Naive thymus-derived CD4-positive, alpha-beta T cell (primary cell): ENCODE measurements at regions not wholly inside any gene's neighbourhood (a gene's known extent, or its start where the extent isn't known, plus 50 kb on each side); places are given as distances from the start of the nearest gene placed in this dataset.

ENCODE experiments used
- ATAC-seq: fragments of 150-1000 bp; cut with Tn5 transposase; 2 replicates; pipeline ENCODE4 v1.10.0; 2021; ENCODE audit warnings: mild to moderate bottlenecking, moderate library complexity
- CTCF ChIA-PET: fragments of 350-600 bp; sonication (Branson Sonifier 250); formaldehyde crosslinking; loops from one replicate; lab custom pipeline; 2021; ENCODE audit warnings: antibody characterized with exemption; lab: Charles Lee
- POLR2A ChIA-PET: fragments of 350-600 bp; sonication (Branson Sonifier 250); formaldehyde crosslinking; loops from one replicate; lab custom pipeline; 2021; ENCODE audit warnings: antibody characterized with exemption, inconsistent platforms; lab: Charles Lee
- DNase-seq, 9 donors: peaks; one replicate each; pipeline versions ENCODE4 v3.0.0 to v3.0.0-alpha.2; 2020 to 2022; ENCODE audit warnings: mixed read lengths in 1 of 9
- H3K27ac ChIP-seq: one replicate; pipeline ENCODE4 v1.7.0; 2013; ENCODE audit warnings: mild to moderate bottlenecking, low read depth, low read length, moderate library complexity
- H3K27me3 ChIP-seq, 2 donors: one replicate each; pipeline ENCODE4 v1.7.0; 2013; ENCODE audit warnings: low read length in 2 of 2, mild to moderate bottlenecking in 2 of 2, moderate library complexity in 2 of 2; ENCODE audit not compliant: control insufficient read depth in 2 of 2, insufficient read depth in 2 of 2
- H3K36me3 ChIP-seq, 3 experiments: 1 replicate in 2 of 3; 2 replicates in 1 of 3; pipeline ENCODE4 v1.7.0; 2013; ENCODE audit warnings: low read length in 3 of 3, mild to moderate bottlenecking in 3 of 3, moderate library complexity in 1 of 3; ENCODE audit not compliant: insufficient read depth in 3 of 3, control insufficient read depth in 2 of 3
- H3K4me1 ChIP-seq, 2 donors: one replicate each; pipeline ENCODE4 v1.7.0; 2013; ENCODE audit warnings: low read length in 2 of 2, mild to moderate bottlenecking in 2 of 2, moderate library complexity in 1 of 2; ENCODE audit not compliant: control insufficient read depth in 2 of 2, insufficient read depth in 2 of 2
- H3K4me3 ChIP-seq: 2 replicates; pipeline ENCODE4 v1.7.0; 2013; ENCODE audit warnings: mild to moderate bottlenecking, low read length
- H3K9me3 ChIP-seq, 3 experiments: 1 replicate in 2 of 3; 2 replicates in 1 of 3; pipeline ENCODE4 v1.7.0; 2013; ENCODE audit warnings: low read length in 3 of 3; ENCODE audit not compliant: control insufficient read depth in 2 of 3
- H3K27ac Mint-ChIP-seq, 9 donors: one replicate each; pipeline ENCODE4 v1.8.0; 2020 to 2022; ENCODE audit warnings: mixed read lengths in 9 of 9, mild to moderate bottlenecking in 8 of 9, moderate library complexity in 5 of 9, inconsistent platforms in 2 of 9
- H3K27me3 Mint-ChIP-seq, 5 donors: one replicate each; pipeline ENCODE4 v1.8.0; 2021 to 2022; ENCODE audit warnings: mixed read lengths in 5 of 5, mild to moderate bottlenecking in 1 of 5
- H3K36me3 Mint-ChIP-seq, 5 donors: one replicate each; pipeline ENCODE4 v1.8.0; 2020 to 2022; ENCODE audit warnings: mixed read lengths in 5 of 5, mild to moderate bottlenecking in 3 of 5, inconsistent platforms in 1 of 5
- H3K4me1 Mint-ChIP-seq, 7 donors: one replicate each; pipeline ENCODE4 v1.8.0; 2020 to 2022; ENCODE audit warnings: mixed read lengths in 7 of 7, mild to moderate bottlenecking in 3 of 7, inconsistent platforms in 1 of 7
- H3K4me3 Mint-ChIP-seq, 10 donors: one replicate each; pipeline ENCODE4 v1.8.0; 2020 to 2022; ENCODE audit warnings: mild to moderate bottlenecking in 10 of 10, mixed read lengths in 10 of 10, moderate library complexity in 6 of 10, inconsistent platforms in 2 of 10
- H3K9me3 Mint-ChIP-seq, 11 donors: one replicate each; pipeline ENCODE4 v1.8.0; 2020 to 2022; ENCODE audit warnings: mixed read lengths in 11 of 11, mild to moderate bottlenecking in 4 of 11, inconsistent platforms in 1 of 11, moderate library complexity in 1 of 11
- intact Hi-C, 2 donors: fragments of 100-400 bp; cut with micrococcal nuclease; formaldehyde crosslinking; loops; one replicate each; pipeline ENCODE4 v1.15.1; 2023

DNA sequence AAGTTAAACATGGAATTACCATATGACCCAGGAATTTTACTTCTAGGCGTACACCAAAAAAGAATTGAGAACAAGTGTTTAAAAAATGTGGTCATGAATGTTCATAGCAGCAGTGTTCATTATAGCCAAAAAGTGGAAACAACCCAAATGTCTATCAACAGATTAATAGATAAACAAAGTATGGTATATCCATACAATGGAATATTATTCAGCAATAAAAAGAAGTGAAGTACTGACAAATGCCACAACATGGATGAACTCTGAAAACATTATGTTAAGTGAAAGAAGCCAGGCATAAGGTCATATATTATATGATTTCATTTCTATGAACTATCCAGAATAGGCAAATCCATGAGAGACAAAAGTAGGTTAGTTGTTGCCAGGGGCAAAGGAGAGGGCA lies 141.7 kb upstream of the NAV2 start:
- no peak for DNase-seq
- peaks cover 0 to 24% (median 13%) of the 10 kb centered on the region in 5 donors for H3K27me3 Mint-ChIP-seq
- no peaks in the 10 kb centered on the region for H3K4me1 Mint-ChIP-seq
- ChIA-PET CTCF (no interaction called here), POLR2A (interaction anchor here (1.4 kb wide), 1 partner anchor 166 kb away, joined by 3 read pairs; no protein-coding TSS in a partner anchor)
- H3K27ac ChIP-seq, result no peak overlapping the region
- no peaks in the 10 kb centered on the region for H3K27me3 ChIP-seq
- no peak overlapping the region for H3K4me3 Mint-ChIP-seq
- H3K36me3 ChIP-seq, result no peaks in the 10 kb centered on the region
- no peak overlapping the region for H3K27ac Mint-ChIP-seq
- intact Hi-C loops, result no loop called here
- no peaks in the 10 kb centered on the region for H3K9me3 ChIP-seq
- H3K36me3 Mint-ChIP-seq, result no peaks in the 10 kb centered on the region
- peaks cover 0 to 2% (median 0%) of the 10 kb centered on the region in 11 donors for H3K9me3 Mint-ChIP-seq
- H3K4me3 ChIP-seq, result no peak overlapping the region
- no peaks in the 10 kb centered on the region for H3K4me1 ChIP-seq
- ATAC-seq, result no peak

DNA sequence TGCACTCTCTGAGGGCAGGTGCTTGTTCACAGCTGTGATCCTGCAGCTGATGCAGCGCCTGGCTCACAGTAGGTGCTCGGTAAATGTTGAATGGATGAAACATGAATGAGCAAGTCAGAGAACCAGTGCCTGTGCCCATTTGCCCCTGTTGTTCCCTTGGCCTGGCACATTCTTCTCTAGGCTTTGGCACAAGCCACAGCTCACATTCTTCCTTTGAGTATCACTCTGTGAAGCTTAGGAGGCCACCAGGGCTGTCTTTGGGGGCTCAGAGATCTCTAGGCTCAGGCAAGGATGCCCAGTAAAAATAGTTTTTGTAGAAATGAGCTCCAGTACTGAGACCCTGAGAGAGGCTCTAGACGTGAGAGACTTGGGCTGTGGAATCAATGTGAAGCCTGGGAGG lies 144.6 kb upstream of the NAV2 start:
- Histone ChIP-seq H3K4me1 (no peaks in the 10 kb centered on the region), H3K27me3 (no peaks in the 10 kb centered on the region), H3K4me3 (no peak overlapping the region), H3K9me3 (no peaks in the 10 kb centered on the region), H3K27ac (no peak overlapping the region), H3K36me3 (no peaks in the 10 kb centered on the region)
- H3K27me3 Mint-ChIP-seq, result peaks cover 2 to 28% (median 15%) of the 10 kb centered on the region in 5 donors
- no peak for DNase-seq
- no peak overlapping the region for H3K4me3 Mint-ChIP-seq
- ATAC-seq, result no peak
- ChIA-PET POLR2A (no interaction called here), CTCF (interaction anchor here (1.3 kb wide), 1 partner anchor 13 kb away, joined by 3 read pairs; no protein-coding TSS in a partner anchor)
- peaks cover 0 to 2% (median 0%) of the 10 kb centered on the region in 11 donors for H3K9me3 Mint-ChIP-seq
- H3K4me1 Mint-ChIP-seq, result no peaks in the 10 kb centered on the region
- no peaks in the 10 kb centered on the region for H3K36me3 Mint-ChIP-seq
- intact Hi-C loops, result no loop called here
- no peak overlapping the region for H3K27ac Mint-ChIP-seq

DNA sequence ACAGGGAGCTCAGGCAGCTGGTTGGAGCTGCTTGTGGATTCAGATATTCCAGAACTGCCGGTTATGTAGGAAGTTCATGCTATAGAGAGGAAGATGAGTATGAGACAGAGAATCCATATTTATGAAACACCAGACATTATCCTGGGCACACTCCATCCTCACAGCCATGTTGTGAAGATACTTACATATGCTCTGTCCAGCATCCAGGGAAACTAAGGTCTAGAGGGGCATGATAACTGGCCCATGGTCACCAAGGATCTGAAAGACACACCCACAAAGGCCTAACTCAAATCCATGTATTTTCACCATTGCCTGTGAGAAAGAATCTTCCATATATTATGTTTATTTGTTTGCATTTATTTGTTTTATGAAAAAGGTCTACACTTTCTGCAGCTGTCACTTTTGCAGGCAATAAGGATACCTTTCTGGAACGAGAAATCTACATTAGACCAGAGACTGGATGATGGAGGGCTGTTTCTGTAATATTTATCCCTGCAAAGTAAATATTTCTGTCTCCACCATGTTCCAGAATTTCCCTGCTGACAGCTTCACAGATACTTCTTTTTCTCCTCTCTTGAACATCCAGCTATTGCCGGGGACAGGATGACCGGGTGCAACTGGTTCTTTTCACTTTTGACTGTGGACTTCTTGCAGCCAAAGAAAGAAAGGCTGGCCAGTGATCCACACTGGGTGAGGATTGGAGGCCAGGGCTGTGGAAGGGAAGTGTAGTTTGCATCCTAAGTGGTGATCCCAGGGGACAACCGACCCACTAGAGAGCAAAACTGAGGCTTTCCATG lies 145.9 kb upstream of the NAV2 start:
- intact Hi-C loops, result no loop called here
- ChIA-PET CTCF (interaction anchor here (2.0 to 4.8 kb wide), 2 partner anchors 173 to 176 kb away, joined by 4 to 32 read pairs; no protein-coding TSS in a partner anchor), POLR2A (no interaction called here)
- no peak overlapping the region for H3K27ac ChIP-seq
- no peaks in the 10 kb centered on the region for H3K4me1 ChIP-seq
- H3K4me3 Mint-ChIP-seq, result no peak overlapping the region
- H3K9me3 ChIP-seq, result no peaks in the 10 kb centered on the region
- DNase-seq (no peak), ATAC-seq (no peak)
- H3K27me3 ChIP-seq, result no peaks in the 10 kb centered on the region
- no peaks in the 10 kb centered on the region for H3K36me3 ChIP-seq
- H3K4me3 ChIP-seq, result no peak overlapping the region
- H3K27ac Mint-ChIP-seq, result no peak overlapping the region
- peaks cover 2 to 34% (median 17%) of the 10 kb centered on the region in 5 donors for H3K27me3 Mint-ChIP-seq
- H3K4me1 Mint-ChIP-seq, result no peaks in the 10 kb centered on the region
- H3K36me3 Mint-ChIP-seq, result no peaks in the 10 kb centered on the region
- H3K9me3 Mint-ChIP-seq, result peaks cover 0 to 2% (median 0%) of the 10 kb centered on the region in 11 donors

DNA sequence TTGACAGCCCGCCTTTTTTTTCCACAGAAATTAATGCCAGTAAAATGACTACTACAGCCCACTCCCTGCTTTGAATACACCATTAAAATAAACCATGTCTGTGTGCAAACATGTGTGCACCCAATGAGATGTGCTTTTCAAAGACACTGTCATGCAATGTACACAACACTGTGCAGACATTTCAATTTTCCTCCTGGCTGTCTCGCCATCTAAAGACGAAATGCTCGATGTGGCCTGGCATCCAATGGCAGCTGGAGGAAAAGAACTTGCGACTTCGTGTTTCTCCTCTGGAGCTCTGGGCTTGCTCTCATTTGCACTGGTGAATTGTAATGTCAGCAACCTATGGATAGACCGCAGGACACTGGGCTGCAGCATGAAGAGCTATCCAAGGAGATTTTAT lies 147.0 kb upstream of the NAV2 start:
- Histone ChIP-seq H3K36me3 (no peaks in the 10 kb centered on the region), H3K9me3 (no peaks in the 10 kb centered on the region), H3K4me3 (no peak overlapping the region), H3K4me1 (no peaks in the 10 kb centered on the region), H3K27ac (no peak overlapping the region), H3K27me3 (no peaks in the 10 kb centered on the region)
- CTCF ChIA-PET, result interaction anchor here (1.0 to 4.8 kb wide), 5 partner anchors 10 to 177 kb away, joined by 3 to 32 read pairs (median 4); no protein-coding TSS in a partner anchor
- POLR2A ChIA-PET, result no interaction called here
- H3K27me3 Mint-ChIP-seq, result peaks cover 7 to 28% (median 13%) of the 10 kb centered on the region in 5 donors
- DNase-seq (no peak), ATAC-seq (no peak)
- intact Hi-C loops, result no loop called here
- no peaks in the 10 kb centered on the region for H3K4me1 Mint-ChIP-seq
- no peak overlapping the region for H3K4me3 Mint-ChIP-seq
- H3K36me3 Mint-ChIP-seq, result no peaks in the 10 kb centered on the region
- peaks cover 0 to 2% (median 0%) of the 10 kb centered on the region in 11 donors for H3K9me3 Mint-ChIP-seq
- no peak overlapping the region for H3K27ac Mint-ChIP-seq

DNA sequence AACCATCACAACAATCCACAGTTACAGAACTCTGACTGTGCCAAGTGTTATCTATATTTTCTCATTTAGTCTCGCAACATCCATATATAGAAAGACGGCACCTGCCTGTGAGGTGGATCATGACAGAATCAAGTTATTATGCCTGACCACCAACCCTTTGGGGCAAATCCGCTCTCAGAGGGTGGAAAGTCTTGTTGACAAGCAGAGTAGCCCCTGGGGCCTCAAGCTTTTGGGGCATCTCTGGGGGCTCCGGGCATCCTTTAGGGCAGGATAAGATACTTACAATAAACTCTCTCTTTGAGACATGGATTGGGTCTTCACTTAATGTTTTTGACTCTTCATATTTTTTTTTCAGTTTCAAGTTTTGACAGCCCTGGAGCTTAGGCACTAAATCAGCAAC lies 150.5 kb upstream of the NAV2 start:
- ATAC-seq (no peak), DNase-seq (no peak)
- Histone ChIP-seq H3K27me3 (no peaks in the 10 kb centered on the region), H3K4me3 (no peak overlapping the region), H3K9me3 (no peaks in the 10 kb centered on the region), H3K36me3 (no peaks in the 10 kb centered on the region), H3K4me1 (no peaks in the 10 kb centered on the region), H3K27ac (no peak overlapping the region)
- H3K27me3 Mint-ChIP-seq, result peaks cover 9 to 20% (median 14%) of the 10 kb centered on the region in 5 donors
- no peak overlapping the region for H3K27ac Mint-ChIP-seq
- no peaks in the 10 kb centered on the region for H3K36me3 Mint-ChIP-seq
- ChIA-PET CTCF (interaction anchor here (4.8 kb wide), 1 partner anchor 181 kb away, joined by 32 read pairs; no protein-coding TSS in a partner anchor), POLR2A (no interaction called here)
- H3K9me3 Mint-ChIP-seq, result no peaks in the 10 kb centered on the region
- H3K4me3 Mint-ChIP-seq, result no peak overlapping the region
- peaks cover 0 to 4% (median 0%) of the 10 kb centered on the region in 7 donors for H3K4me1 Mint-ChIP-seq
- intact Hi-C loops, result no loop called here

DNA sequence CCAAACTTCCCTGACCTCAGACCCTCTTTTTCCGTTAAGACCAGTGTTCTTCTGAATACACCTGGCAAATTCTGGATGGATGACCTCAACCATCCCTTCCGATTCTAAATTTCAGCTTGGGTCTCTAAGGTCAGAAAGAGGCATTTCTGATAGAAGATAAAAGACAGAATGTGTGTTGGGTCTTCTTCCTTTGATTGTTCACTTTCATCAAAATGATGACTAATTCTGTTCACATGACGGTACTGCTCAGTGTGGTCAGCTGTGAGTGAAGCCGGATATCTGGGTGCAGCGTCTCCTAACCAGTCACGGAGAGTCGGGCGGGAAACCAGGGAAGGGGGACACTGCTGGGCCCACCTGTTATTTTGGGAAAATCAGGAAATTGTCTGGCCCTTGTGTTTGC lies 151.6 kb upstream of the NAV2 start:
- POLR2A ChIA-PET, result no interaction called here
- Mint-ChIP-seq H3K36me3 (no peaks in the 10 kb centered on the region), H3K4me1 (peaks cover 0 to 4% (median 0%) of the 10 kb centered on the region in 7 donors), H3K4me3 (no peak overlapping the region), H3K27me3 (peaks cover 9 to 20% (median 15%) of the 10 kb centered on the region in 5 donors), H3K27ac (no peak overlapping the region), H3K9me3 (no peaks in the 10 kb centered on the region)
- H3K36me3 ChIP-seq, result no peaks in the 10 kb centered on the region
- ATAC-seq (no peak), DNase-seq (no peak)
- no peaks in the 10 kb centered on the region for H3K4me1 ChIP-seq
- CTCF ChIA-PET, result interaction anchor here (0.6 to 2.5 kb wide), 4 partner anchors 11 to 182 kb away, joined by 3 to 23 read pairs (median 3); no protein-coding TSS in a partner anchor
- no peaks in the 10 kb centered on the region for H3K9me3 ChIP-seq
- no peak overlapping the region for H3K27ac ChIP-seq
- H3K27me3 ChIP-seq, result no peaks in the 10 kb centered on the region
- no peak overlapping the region for H3K4me3 ChIP-seq
- intact Hi-C loops, result no loop called here
